SU-DHL-6 (cell line): ENCODE measurements at regions not wholly inside any gene's neighbourhood (a gene's known extent, or its start where the extent isn't known, plus 50 kb on each side); places are given as distances from the start of the nearest gene placed in this dataset.

Experiments used
- CTCF ChIP-seq: fragments of 200-600 bp; sonication (generic); IDR thresholded peaks from one replicate; pipeline ENCODE4 v1.5.1; 2017; ENCODE audit warnings: antibody characterized with exemption, mild to moderate bottlenecking, low read length, moderate library complexity; ENCODE audit not compliant: insufficient read depth, poor library complexity, severe bottlenecking
- EZH2phosphoT487 ChIP-seq: fragments of 200-600 bp; sonication (generic), shearing (Covaris generic); conservative IDR thresholded peaks from 2 replicates; pipeline ENCODE4 v1.6.1; 2018; ENCODE audit warnings: mild to moderate bottlenecking, antibody characterized with exemption, low read length, moderate library complexity, mixed read lengths

- TF ChIP-seq CTCF (no peak), EZH2phosphoT487 (no peak)
Observed at GRCh38 chr21:24868117-24868516, 739.2 kb downstream of the MRPL39 start.
